GM18511 (cell line): ENCODE measurements at regions not wholly inside any gene's neighbourhood (a gene's known extent, or its start where the extent isn't known, plus 50 kb on each side); places are given as distances from the start of the nearest gene placed in this dataset.
"Not testable (repeated sequence)": the region's sequence is repeated elsewhere in the genome, so short reads cannot be mapped to it uniquely, and the experiment has no call there.

ENCODE experiments used
- ATAC-seq: cut with Tn5 transposase; IDR thresholded peaks from one replicate; pipeline ENCODE4 v1.9.1; 2021; ENCODE audit warnings: mild to moderate bottlenecking, moderate library complexity; ENCODE audit not compliant: unreplicated experiment

DNA sequence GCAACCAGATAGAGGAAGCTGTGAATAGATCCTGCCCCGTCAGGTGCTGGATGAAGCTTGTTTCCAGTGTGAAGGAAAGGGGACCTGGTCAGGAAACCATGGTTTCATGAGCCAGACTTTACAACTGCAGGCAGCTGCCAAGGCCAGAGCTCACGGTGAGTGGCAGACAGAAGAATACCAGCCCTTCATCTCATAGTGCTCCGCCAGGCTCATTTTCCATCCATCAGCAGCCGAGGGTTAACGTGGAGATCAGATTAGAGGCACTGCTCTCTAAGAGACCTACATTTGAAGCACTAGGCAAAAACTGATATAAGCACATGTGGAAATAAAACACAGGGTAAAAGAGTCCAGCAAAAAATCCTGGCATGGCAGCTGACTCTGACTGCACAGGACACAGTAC is 172.4 kb downstream of the CD24 start:
- no peak for ATAC-seq

GRCh38 chr6:106801256-106801655 is 171.9 kb downstream of the QRSL1 start:
- no peak for ATAC-seq

DNA sequence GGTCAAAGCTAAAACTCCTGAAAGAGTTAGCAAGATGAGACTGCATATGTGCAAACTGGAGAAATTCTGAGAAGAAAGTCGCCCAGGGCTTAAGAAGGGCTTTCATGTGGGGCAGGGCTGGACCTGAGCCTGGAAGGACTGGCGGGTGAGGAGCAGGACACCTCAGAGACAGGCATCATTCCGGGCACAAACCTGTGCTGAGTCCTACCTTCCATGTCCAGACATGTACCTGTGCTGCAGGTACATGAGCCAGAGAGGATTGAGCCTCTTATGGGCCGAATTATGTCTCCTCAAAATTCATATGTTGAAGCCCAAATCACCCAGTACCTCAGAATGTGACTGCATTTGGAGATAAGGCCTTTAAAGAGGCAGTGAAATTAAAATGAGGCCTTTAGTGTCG is 171.0 kb downstream of the QRSL1 start:
- no peak for ATAC-seq

GRCh38 chr6:106799031-106799894 is 169.9 kb downstream of the QRSL1 start:
- peak; percentile 92 for ATAC-seq

DNA sequence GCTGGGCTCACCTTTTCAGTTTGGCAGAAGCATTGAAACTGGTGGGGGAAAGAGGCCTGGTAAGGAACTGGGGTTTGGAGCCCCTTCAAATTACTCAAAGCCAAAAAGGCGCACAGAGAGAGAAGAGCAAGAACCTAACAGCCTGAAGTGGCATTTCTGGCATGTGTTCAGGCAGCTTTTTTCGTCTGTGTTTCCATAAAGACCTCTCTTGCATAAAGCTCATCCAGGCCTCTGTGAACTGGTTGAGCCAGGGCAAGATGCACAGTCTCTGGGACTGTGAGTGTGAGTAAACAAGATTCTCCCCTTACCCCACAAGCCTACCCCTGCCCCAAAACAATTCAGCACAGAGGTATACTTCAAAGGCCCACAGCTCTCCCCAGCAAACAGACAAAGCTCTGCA is 167.8 kb downstream of the QRSL1 start:
- no peak for ATAC-seq

DNA sequence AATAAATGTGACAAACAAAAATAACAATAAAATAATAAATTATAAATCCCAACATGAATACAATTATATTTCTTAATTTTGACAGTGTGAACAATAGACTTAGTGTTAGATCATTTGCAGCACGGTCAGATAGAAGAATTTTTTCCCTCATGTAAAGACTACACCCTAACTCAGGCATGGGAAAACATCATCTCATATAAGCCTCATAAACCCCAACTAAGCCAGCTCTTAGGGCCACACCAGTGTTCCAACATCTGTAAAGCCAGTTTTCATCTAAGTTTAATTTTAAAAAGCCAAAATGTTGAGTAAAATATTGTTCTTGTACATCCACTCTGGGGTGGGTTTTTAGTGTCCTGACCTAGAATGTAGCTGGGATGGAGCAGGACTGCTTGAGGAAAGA is 167.4 kb downstream of the QRSL1 start:
- ATAC-seq, result no peak

- no peak for ATAC-seq
Observed at GRCh38 chr6:106794129-106794528, 164.8 kb downstream of the QRSL1 start.

GRCh38 chr6:106792536-106793236 is 163.3 kb downstream of the QRSL1 start:
- ATAC-seq, result no peak

DNA sequence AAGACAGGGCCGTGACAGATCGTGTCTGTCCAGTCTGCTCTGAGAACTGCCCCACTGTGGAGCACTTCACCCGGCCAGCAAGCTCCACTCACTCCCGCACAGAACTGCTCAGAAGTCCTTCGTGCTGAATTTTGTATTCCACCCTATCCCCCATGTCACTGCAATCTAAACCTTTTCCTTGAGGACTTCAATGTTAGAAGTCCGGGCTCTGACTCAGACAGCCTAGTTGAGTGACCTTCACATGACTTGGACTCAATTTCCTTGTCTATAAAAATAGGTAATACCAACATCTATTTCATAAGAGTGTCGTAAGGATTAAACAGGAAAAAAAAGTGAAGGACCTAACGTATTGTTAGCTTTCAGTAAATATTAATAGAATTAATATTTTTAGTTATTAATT is 161.6 kb downstream of the QRSL1 start:
- no peak for ATAC-seq

GRCh38 chr6:106790149-106790770 is 160.9 kb downstream of the QRSL1 start:
- no peak for ATAC-seq

- ATAC-seq, result no peak
Observed at GRCh38 chr6:106789428-106790148, 160.2 kb downstream of the QRSL1 start.

DNA sequence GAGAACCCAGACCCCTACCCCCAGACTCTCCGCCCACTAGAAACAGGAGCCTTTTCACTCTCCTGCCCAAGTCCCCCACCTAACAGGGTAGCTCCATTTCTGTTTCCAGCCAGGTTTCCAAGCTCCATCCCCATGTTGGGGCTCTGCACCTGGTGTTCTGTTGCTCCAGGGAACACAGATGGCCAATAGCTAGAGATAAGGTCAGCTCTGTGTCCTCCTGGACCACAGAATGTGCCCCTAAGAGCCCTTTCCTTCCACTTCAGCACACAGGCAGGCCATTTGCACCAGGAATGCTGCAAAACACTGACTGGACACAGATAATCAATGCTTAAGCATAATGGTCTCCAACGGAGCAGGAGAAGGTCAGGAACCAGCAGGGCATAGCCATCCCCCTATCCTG is 159.4 kb downstream of the QRSL1 start:
- no peak for ATAC-seq

DNA sequence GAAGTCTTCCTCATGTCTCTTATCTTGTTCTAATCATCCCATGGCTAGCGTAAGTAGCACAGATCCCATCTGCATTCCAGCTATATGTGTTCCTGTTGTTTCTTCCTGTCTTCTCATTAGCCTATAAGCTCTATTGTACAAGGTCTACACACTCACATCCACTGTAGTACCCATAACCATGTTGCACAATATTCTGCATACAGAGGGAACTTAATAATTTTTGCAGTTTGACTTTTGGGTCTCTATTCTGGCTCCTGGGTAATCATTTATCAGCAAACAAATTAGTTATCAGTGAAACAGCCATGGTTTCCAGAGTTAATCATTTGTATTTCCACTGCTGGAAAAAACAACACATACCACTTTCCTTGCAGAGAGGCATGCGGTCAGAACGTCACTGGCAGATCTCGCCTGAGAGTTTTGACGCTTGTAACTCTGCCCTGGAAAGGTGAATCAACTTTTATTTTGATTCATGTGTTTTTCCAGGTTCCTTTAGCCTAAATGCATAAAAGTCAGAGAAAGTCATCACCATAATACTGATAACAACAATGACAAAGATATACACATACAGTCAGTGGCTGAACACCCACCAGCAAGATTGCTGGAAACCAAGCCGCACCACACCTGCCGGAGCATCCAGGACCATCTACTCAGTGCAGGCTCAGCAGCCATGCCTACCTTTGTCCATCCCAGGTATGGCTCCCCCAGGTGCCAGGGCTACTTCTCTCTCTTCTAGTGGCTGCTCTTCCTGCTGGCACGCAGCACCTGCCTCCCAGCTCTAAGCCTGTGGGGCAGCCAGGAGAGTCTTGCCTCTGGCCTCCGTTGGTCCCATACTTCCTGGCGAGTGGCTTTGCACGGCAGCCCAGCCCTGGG is 158.2 kb downstream of the QRSL1 start:
- no peak for ATAC-seq

DNA sequence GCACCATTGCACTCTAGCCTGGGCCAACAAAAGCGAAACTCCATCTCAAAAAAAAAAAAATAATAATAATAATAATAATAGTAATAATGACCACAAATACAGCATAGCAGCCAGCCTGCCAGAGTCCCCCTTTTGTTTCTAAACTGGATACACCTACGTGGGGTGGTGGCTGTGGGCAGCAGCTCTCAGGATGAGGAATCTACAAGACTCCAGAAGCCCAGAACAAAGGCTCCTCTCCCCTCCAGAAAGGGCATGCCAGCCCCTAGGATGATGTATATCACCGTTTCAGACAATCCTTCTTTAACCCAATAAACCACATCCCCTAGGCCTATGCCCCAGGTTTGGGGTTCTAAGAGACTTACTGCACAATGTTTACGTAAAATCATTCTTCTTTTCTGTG is 155.9 kb downstream of the QRSL1 start:
- no peak for ATAC-seq

- ATAC-seq, result no peak
Observed at GRCh38 chr6:106783640-106784566, 154.5 kb downstream of the QRSL1 start.

DNA sequence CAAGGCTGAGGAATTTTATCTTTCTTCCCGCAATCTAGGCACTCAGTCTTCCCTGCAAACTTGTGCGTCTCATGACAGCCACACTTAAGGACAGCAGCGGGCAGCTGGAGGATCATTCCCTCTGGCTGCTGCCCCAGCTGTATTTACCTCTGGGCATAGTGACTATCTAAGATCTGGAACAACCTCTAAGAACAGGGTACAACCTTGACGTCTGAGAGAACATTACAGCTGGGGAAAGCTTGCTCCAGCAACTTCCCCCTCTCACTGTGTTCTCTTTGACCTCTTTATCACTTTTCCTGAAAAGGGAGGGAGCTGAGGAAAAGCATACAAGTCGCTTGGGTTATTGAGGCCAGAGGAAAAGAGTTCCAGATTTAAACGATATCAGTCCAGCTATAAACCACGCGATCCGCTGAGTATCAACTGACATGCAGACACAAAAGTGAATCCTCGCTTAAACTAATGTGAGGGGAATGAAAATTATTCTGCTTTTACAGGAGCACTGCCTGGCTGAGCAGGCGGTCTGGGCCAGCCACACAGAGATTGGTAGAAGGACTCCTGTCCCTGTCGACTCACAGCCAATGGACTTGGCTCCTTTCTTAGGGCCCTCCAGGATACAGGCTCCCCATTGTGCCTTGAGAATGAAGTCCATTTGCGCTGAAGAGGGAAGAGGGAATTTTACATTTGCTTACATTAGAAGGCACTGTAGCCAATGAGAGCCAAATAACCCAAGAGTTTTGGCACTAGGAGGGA is 153.3 kb downstream of the QRSL1 start:
- ATAC-seq, result no peak

GRCh38 chr6:106779552-106779951 is 150.2 kb downstream of the QRSL1 start:
- ATAC-seq, result not testable (repeated sequence)

GRCh38 chr6:106778943-106779342 is 149.6 kb downstream of the QRSL1 start:
- ATAC-seq, result no peak
